ENCODE measurements at regions not wholly inside any gene's neighbourhood (a gene's known extent, or its start where the extent isn't known, plus 50 kb on each side); places are given as distances from the start of the nearest gene placed in this dataset.

- no peak for DNase-seq
- no peak overlapping the region for H4K8ac ChIP-seq (replicated peaks; ENCODE audit: insufficient read length, low read depth, low read length)
- no peak overlapping the region for H2AFZ ChIP-seq (ENCODE audit: low read length)
- no peak overlapping the region for H2AK5ac ChIP-seq (ENCODE audit: insufficient read length, low read length)
- H4K91ac ChIP-seq (ENCODE audit: insufficient read length, low read depth, low read length) = no peak overlapping the region
- no peak overlapping the region for H3K9ac ChIP-seq (ENCODE audit: extremely low read depth, insufficient read length, low read length)
- H3K4ac ChIP-seq (ENCODE audit: low read depth, low read length) = no peak overlapping the region
- no peak overlapping the region for H3K23ac ChIP-seq (ENCODE audit: insufficient read length, low read depth, low read length)
- Mint-ChIP-seq H3K9me3 (peaks cover 0 to 6% of the 10 kb centered on the region in 2 experiments; a peak in 3 of 5 replicates), H3K4me1 (peaks cover 0 to 2% of the 10 kb centered on the region in 2 experiments; a peak in 2 of 4 replicates), H3K36me3 (ENCODE audit: insufficient read depth in 1 of 3, low read depth in 3 of 3) (no peaks in the 10 kb centered on the region; a peak in 1 of 7 replicates), H3K4me3 (no peak overlapping the region), H3K27ac (no peak overlapping the region), H3K27me3 (ENCODE audit: low read depth) (peaks cover 3% of the 10 kb centered on the region)
- H3K27me3 ChIP-seq (ENCODE audit: insufficient read depth, low read length) = no peaks in the 10 kb centered on the region
- no peak overlapping the region for H3K14ac ChIP-seq (ENCODE audit: insufficient read depth, low read length)
- H3K27ac ChIP-seq (ENCODE audit: insufficient read length, low read depth, low read length) = no peak overlapping the region
- H3K79me2 ChIP-seq (ENCODE audit: insufficient read depth, low read length) = no peaks in the 10 kb centered on the region
- H4K5ac ChIP-seq (ENCODE audit: insufficient read length, low read depth, low read length) = no peak overlapping the region
- no peak overlapping the region for H3K4me2 ChIP-seq (ENCODE audit: insufficient read depth, insufficient read length, low read length)
- H2BK120ac ChIP-seq (ENCODE audit: low read depth, low read length, poor library complexity, severe bottlenecking) = no peak overlapping the region
- no peak overlapping the region for H3T11ph ChIP-seq (ENCODE audit: low read length)
- H3K18ac ChIP-seq (ENCODE audit: insufficient read length, low read depth, low read length) = no peak overlapping the region
- H4K20me1 ChIP-seq (ENCODE audit: control insufficient read depth, insufficient read depth, insufficient read length) = no peaks in the 10 kb centered on the region
- no peak overlapping the region for H2BK20ac ChIP-seq (ENCODE audit: low read depth, low read length, poor library complexity, severe bottlenecking)
- no peak overlapping the region for H2BK15ac ChIP-seq (ENCODE audit: low read depth, low read length)
- no peak overlapping the region for H2BK12ac ChIP-seq (ENCODE audit: insufficient read length, low read depth, low read length)
- TF ChIP-seq CTCF (conservative IDR thresholded peaks at IDR 0.05) = no peak
- no peaks in the 10 kb centered on the region for H3K23me2 ChIP-seq (ENCODE audit: insufficient read length, low read depth, low read length, poor library complexity, severe bottlenecking)
- no peaks in the 10 kb centered on the region for H3K9me3 ChIP-seq (ENCODE audit: control insufficient read depth, low read depth, low read length)
- no CpG with 5 or more reads among the region's 1 CpG for WGBS (ENCODE audit: extremely low coverage, insufficient read length, low lambda C conversion rate)
- no peak overlapping the region for H2BK5ac ChIP-seq (ENCODE audit: insufficient read length, low read length)
- no peaks in the 10 kb centered on the region for H3K79me1 ChIP-seq (ENCODE audit: insufficient read depth, low read depth, low read length, poor library complexity, severe bottlenecking)
- no peak overlapping the region for H3K56ac ChIP-seq (ENCODE audit: insufficient read length, low read depth, low read length)
- no peaks in the 10 kb centered on the region for H3K4me1 ChIP-seq (ENCODE audit: insufficient read depth, low read length)
Observed at GRCh38 chr1:108027389-108027788, 62.4 kb upstream of the VAV3 start.
